ENCODE measurements at regions not wholly inside any gene's neighbourhood (a gene's known extent, or its start where the extent isn't known, plus 50 kb on each side); places are given as distances from the start of the nearest gene placed in this dataset.

DNA sequence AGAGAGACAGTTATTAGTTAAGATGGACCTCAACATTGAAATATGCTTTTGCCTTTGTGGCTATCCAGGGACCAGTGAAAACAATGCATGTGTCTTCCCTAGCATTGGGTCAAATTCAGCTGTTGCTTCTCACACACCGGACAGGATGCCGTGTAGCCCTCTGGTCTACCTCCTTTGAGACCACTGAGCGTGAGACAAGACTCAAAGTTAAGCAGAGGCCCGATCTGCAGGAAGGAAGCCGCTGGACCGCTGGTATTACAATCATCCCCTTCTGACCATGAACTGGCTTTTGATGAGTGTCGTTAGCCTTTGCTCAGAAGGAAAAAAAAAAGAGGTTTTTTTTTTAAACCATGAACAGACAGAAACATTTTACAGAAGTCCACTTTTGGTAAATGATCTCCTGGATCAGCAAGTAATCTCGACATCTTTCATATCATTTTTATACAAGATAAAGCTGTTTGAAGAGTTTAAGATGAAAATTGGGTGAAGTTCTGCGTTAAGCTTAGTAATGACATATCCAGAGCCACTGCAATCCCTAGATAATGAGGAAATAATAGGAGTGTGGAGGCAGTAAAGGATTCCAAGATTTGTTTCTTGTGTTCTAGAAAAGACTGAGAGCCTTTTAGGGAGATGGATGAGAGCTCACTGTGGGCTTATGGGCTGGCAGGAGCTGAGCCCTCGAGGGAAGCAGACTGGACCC, 622.8 kb downstream of the QKI start:
- H3K27me3 ChIP-seq (ENCODE audit: control insufficient read depth, insufficient read depth): no peaks in the 10 kb centered on the region
- DNase-seq: no peak
- H3K4me1 ChIP-seq (ENCODE audit: control insufficient read depth, insufficient read depth, low read length): no peaks in the 10 kb centered on the region
- no peak overlapping the region for H3K27ac ChIP-seq (ENCODE audit: low read length)
- WGBS: 50% methylated on average over 10 of the region's 10 CpGs
- no peak for ATAC-seq
- H3K4me3 ChIP-seq (ENCODE audit: low read length): no peak overlapping the region
- no peaks in the 10 kb centered on the region for H3K9me3 ChIP-seq (ENCODE audit: control insufficient read depth, low read length)
- intact Hi-C loops (cut with DNase I): no loop called here

GRCh38 chr6:164035900-164036485, 621.5 kb downstream of the QKI start:
- no peaks in the 10 kb centered on the region for H3K9me3 ChIP-seq (ENCODE audit: control insufficient read depth, low read length)
- no peak for DNase-seq
- H3K27ac ChIP-seq (ENCODE audit: low read length): no peak overlapping the region
- no peak for ATAC-seq
- WGBS: 69% methylated on average over 6 of the region's 6 CpGs
- no peaks in the 10 kb centered on the region for H3K27me3 ChIP-seq (ENCODE audit: control insufficient read depth, insufficient read depth)
- no peak overlapping the region for H3K4me3 ChIP-seq (ENCODE audit: low read length)
- intact Hi-C loops (cut with DNase I): no loop called here
- no peaks in the 10 kb centered on the region for H3K4me1 ChIP-seq (ENCODE audit: control insufficient read depth, insufficient read depth, low read length)

GRCh38 chr6:164034602-164035140, 620.2 kb downstream of the QKI start:
- intact Hi-C loops (cut with DNase I): no loop called here
- Histone ChIP-seq H3K4me1 (ENCODE audit: control insufficient read depth, insufficient read depth, low read length) (no peaks in the 10 kb centered on the region), H3K4me3 (ENCODE audit: low read length) (no peak overlapping the region), H3K9me3 (ENCODE audit: control insufficient read depth, low read length) (no peaks in the 10 kb centered on the region), H3K27me3 (ENCODE audit: control insufficient read depth, insufficient read depth) (no peaks in the 10 kb centered on the region), H3K27ac (ENCODE audit: low read length) (no peak overlapping the region)
- ATAC-seq (no peak), DNase-seq (no peak)
- WGBS: 30% methylated on average over 2 of the region's 2 CpGs

DNA sequence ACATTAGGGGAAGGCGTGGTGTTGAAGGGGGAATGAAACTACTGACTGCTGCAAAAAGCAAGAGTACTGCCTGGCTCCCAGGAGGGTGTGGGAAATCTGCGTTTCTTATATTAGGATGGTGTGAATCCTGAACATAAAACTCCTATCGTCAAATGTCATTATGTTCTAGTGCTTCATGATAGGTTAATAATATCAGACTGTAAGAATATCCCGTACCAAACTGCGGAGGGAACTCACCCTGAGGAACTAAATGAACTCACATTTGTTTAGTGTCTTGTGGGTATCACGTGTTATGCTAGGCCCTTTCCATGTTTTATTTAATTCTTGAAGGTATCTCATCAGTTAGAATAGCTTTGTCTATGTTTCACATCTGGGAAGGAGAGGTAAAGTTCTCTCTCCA, 610.7 kb downstream of the QKI start:
- ATAC-seq (no peak), DNase-seq (no peak)
- intact Hi-C loops (cut with DNase I): no loop called here
- 76% methylated on average over 6 of the region's 6 CpGs for WGBS
- Histone ChIP-seq H3K27ac (ENCODE audit: low read length) (peak overlapping the region; percentile 51), H3K4me1 (ENCODE audit: control insufficient read depth, insufficient read depth, low read length) (no peaks in the 10 kb centered on the region), H3K27me3 (ENCODE audit: control insufficient read depth, insufficient read depth) (no peaks in the 10 kb centered on the region), H3K4me3 (ENCODE audit: low read length) (no peak overlapping the region), H3K9me3 (ENCODE audit: control insufficient read depth, low read length) (no peaks in the 10 kb centered on the region)

GRCh38 chr6:164023535-164023934, 609.0 kb downstream of the QKI start:
- intact Hi-C loops (cut with DNase I): no loop called here
- DNase-seq: no peak
- no peaks in the 10 kb centered on the region for H3K9me3 ChIP-seq (ENCODE audit: control insufficient read depth, low read length)
- H3K27me3 ChIP-seq (ENCODE audit: control insufficient read depth, insufficient read depth): no peaks in the 10 kb centered on the region
- no peak overlapping the region for H3K4me3 ChIP-seq (ENCODE audit: low read length)
- no peak overlapping the region for H3K27ac ChIP-seq (ENCODE audit: low read length)
- no peaks in the 10 kb centered on the region for H3K4me1 ChIP-seq (ENCODE audit: control insufficient read depth, insufficient read depth, low read length)
- no peak for ATAC-seq
- 64% methylated on average over 7 of the region's 7 CpGs for WGBS

DNA sequence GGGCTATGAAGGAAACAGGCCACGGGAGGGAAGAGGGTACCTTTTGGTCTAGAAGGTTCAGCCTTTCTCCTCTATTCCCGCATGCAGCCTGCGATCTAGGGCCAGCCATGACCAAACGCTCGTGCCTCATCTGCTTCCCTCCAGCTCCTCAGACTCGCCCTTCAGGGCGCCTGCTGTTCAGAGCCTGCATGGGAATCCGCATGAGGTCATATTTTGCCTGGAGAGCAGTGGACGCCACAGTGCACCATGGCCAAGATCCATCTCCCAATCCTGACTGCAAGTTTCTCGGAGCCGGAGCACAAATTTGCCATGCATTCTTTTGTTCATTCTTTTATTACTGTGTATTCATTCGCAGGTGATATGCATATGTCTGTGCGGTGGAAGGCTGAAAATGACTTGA, 608.1 kb downstream of the QKI start:
- Histone ChIP-seq H3K9me3 (ENCODE audit: control insufficient read depth, low read length) (no peaks in the 10 kb centered on the region), H3K27ac (ENCODE audit: low read length) (no peak overlapping the region), H3K4me3 (ENCODE audit: low read length) (no peak overlapping the region), H3K4me1 (ENCODE audit: control insufficient read depth, insufficient read depth, low read length) (no peaks in the 10 kb centered on the region), H3K27me3 (ENCODE audit: control insufficient read depth, insufficient read depth) (no peaks in the 10 kb centered on the region)
- WGBS: 66% methylated on average over 13 of the region's 13 CpGs
- intact Hi-C loops (cut with DNase I): no loop called here
- DNase-seq (peak; percentile 27 to 67 (median 58)), ATAC-seq (peak; percentile 55 to 59)

- Histone ChIP-seq H3K4me1 (ENCODE audit: control insufficient read depth, insufficient read depth, low read length) (no peaks in the 10 kb centered on the region), H3K27me3 (ENCODE audit: control insufficient read depth, insufficient read depth) (no peaks in the 10 kb centered on the region), H3K4me3 (ENCODE audit: low read length) (no peak overlapping the region), H3K9me3 (ENCODE audit: control insufficient read depth, low read length) (no peaks in the 10 kb centered on the region), H3K27ac (ENCODE audit: low read length) (no peak overlapping the region)
- WGBS: 62% methylated on average over 14 of the region's 14 CpGs
- DNase-seq (no peak), ATAC-seq (peak in 1 of 2 donors; percentile 15)
- intact Hi-C loops (cut with DNase I): no loop called here
Observed at GRCh38 chr6:164021589-164022250, 607.2 kb downstream of the QKI start.

- Histone ChIP-seq H3K27ac (ENCODE audit: low read length) (no peak overlapping the region), H3K4me3 (ENCODE audit: low read length) (no peak overlapping the region), H3K27me3 (ENCODE audit: control insufficient read depth, insufficient read depth) (no peaks in the 10 kb centered on the region), H3K9me3 (ENCODE audit: control insufficient read depth, low read length) (no peaks in the 10 kb centered on the region), H3K4me1 (ENCODE audit: control insufficient read depth, insufficient read depth, low read length) (no peaks in the 10 kb centered on the region)
- 98% methylated on average over 21 of the region's 21 CpGs for WGBS
- ATAC-seq (no peak), DNase-seq (no peak)
- intact Hi-C loops (cut with DNase I): no loop called here
Observed at GRCh38 chr6:164020142-164020541, 605.6 kb downstream of the QKI start.

- H3K4me1 ChIP-seq (ENCODE audit: control insufficient read depth, insufficient read depth, low read length): no peaks in the 10 kb centered on the region
- ATAC-seq (no peak), DNase-seq (no peak)
- H3K27ac ChIP-seq (ENCODE audit: low read length): no peak overlapping the region
- 75% methylated on average over 4 of the region's 4 CpGs for WGBS
- no peak overlapping the region for H3K4me3 ChIP-seq (ENCODE audit: low read length)
- intact Hi-C loops (cut with DNase I): no loop called here
- no peaks in the 10 kb centered on the region for H3K27me3 ChIP-seq (ENCODE audit: control insufficient read depth, insufficient read depth)
- H3K9me3 ChIP-seq (ENCODE audit: control insufficient read depth, low read length): no peaks in the 10 kb centered on the region
Observed at GRCh38 chr6:164018133-164018532, 603.6 kb downstream of the QKI start.

- H3K4me3 ChIP-seq (ENCODE audit: low read length): no peak overlapping the region
- DNase-seq (no peak), ATAC-seq (no peak)
- H3K9me3 ChIP-seq (ENCODE audit: control insufficient read depth, low read length): no peaks in the 10 kb centered on the region
- intact Hi-C loops (cut with DNase I): no loop called here
- H3K4me1 ChIP-seq (ENCODE audit: control insufficient read depth, insufficient read depth, low read length): no peaks in the 10 kb centered on the region
- WGBS: 96% methylated on average over 6 of the region's 6 CpGs
- H3K27me3 ChIP-seq (ENCODE audit: control insufficient read depth, insufficient read depth): no peaks in the 10 kb centered on the region
- H3K27ac ChIP-seq (ENCODE audit: low read length): no peak overlapping the region
Observed at GRCh38 chr6:164016056-164016455, 601.5 kb downstream of the QKI start.

DNA sequence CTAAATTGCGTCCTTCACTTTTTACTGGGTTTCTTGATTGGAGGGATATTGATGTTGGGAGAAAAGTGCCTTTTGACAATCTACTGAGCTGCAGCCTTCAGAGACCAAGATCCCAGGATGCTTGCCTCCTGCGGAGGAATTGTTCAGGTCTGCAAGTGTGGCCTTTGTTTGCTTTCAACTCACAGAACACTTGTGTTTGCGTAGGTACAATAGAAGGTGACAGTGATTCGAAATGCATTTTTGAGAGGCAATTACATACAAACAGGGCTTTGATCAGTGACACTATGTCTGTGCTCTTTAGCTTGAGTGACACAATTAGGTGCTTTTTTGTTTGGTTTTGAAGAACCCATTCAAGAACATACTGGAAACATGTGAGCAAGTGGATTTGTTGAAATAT, 600.6 kb downstream of the QKI start:
- H3K27me3 ChIP-seq (ENCODE audit: control insufficient read depth, insufficient read depth): no peaks in the 10 kb centered on the region
- intact Hi-C loops (cut with DNase I): no loop called here
- WGBS: 95% methylated on average over 4 of the region's 4 CpGs
- no peaks in the 10 kb centered on the region for H3K9me3 ChIP-seq (ENCODE audit: control insufficient read depth, low read length)
- no peak for DNase-seq
- H3K4me3 ChIP-seq (ENCODE audit: low read length): no peak overlapping the region
- ATAC-seq: no peak
- no peaks in the 10 kb centered on the region for H3K4me1 ChIP-seq (ENCODE audit: control insufficient read depth, insufficient read depth, low read length)
- no peak overlapping the region for H3K27ac ChIP-seq (ENCODE audit: low read length)

All from right cardiac atrium (tissue), 5 donors.